DOHH2 (cell line): ENCODE measurements at regions not wholly inside any gene's neighbourhood (a gene's known extent, or its start where the extent isn't known, plus 50 kb on each side); places are given as distances from the start of the nearest gene placed in this dataset.

ENCODE experiments used
- H3F3A ChIP-seq: fragments of 200-600 bp; sonication (generic), shearing (Covaris generic); 2 replicates; pipeline ENCODE4 v1.6.0; 2016; ENCODE audit warnings: antibody characterized with exemption, mild to moderate bottlenecking; ENCODE audit not compliant: control insufficient read depth, insufficient read depth
- H3K27ac ChIP-seq: fragments of 200-600 bp; sonication (generic); 2 replicates; pipeline ENCODE4 v1.5.1; 2014; ENCODE audit warnings: low read depth, mild to moderate bottlenecking, low read length, moderate library complexity
- H3K27me3 ChIP-seq: fragments of 200-600 bp; sonication (generic); 2 replicates; pipeline ENCODE4 v1.6.1; 2014; ENCODE audit warnings: mild to moderate bottlenecking, low read length, mixed read lengths; ENCODE audit not compliant: control insufficient read depth
- H3K36me3 ChIP-seq: fragments of 200-600 bp; sonication (generic); 2 replicates; pipeline ENCODE4 v1.6.1; 2014; ENCODE audit warnings: mild to moderate bottlenecking, low read length, moderate library complexity, mixed read lengths; ENCODE audit not compliant: control insufficient read depth
- H3K4me1 ChIP-seq: fragments of 200-600 bp; sonication (generic); 2 replicates; pipeline ENCODE4 v1.6.1; 2014; ENCODE audit warnings: mild to moderate bottlenecking, low read length, mixed read lengths; ENCODE audit not compliant: control insufficient read depth
- H3K4me2 ChIP-seq: fragments of 200-600 bp; sonication (generic); 2 replicates; pipeline ENCODE4 v1.6.0; 2014; ENCODE audit warnings: mild to moderate bottlenecking, low read length, moderate library complexity
- H3K4me3 ChIP-seq: fragments of 200-600 bp; sonication (generic); 2 replicates; pipeline ENCODE4 v1.5.1; 2014; ENCODE audit warnings: mild to moderate bottlenecking, low read length, mixed read lengths
- H3K79me2 ChIP-seq: fragments of 200-600 bp; sonication (generic); 2 replicates; pipeline ENCODE4 v1.6.1; 2014; ENCODE audit warnings: mild to moderate bottlenecking, low read length, mixed read lengths; ENCODE audit not compliant: control insufficient read depth
- H3K9me2 ChIP-seq: fragments of 200-600 bp; sonication (generic); replicated peaks from 2 replicates; pipeline ENCODE4 v1.6.1; 2014; ENCODE audit warnings: mild to moderate bottlenecking, low read length, mixed read lengths; ENCODE audit not compliant: control insufficient read depth
- H3K9me3 ChIP-seq: fragments of 200-600 bp; sonication (generic); 2 replicates; pipeline ENCODE4 v1.6.1; 2014; ENCODE audit warnings: antibody characterized with exemption, low read length, mixed read lengths; ENCODE audit not compliant: control insufficient read depth, insufficient read depth
- H4K20me1 ChIP-seq: fragments of 200-600 bp; sonication (generic); 2 replicates; pipeline ENCODE4 v1.6.0; 2014; ENCODE audit warnings: low read depth, mild to moderate bottlenecking, antibody characterized with exemption, low read length, moderate library complexity; ENCODE audit not compliant: control insufficient read depth, insufficient read depth
- EZH2phosphoT487 ChIP-seq: fragments of 200-600 bp; sonication (generic); IDR thresholded peaks from 2 replicates; pipeline ENCODE4 v1.6.1; 2017; ENCODE audit warnings: borderline replicate concordance, mild to moderate bottlenecking, antibody characterized with exemption, low read length, moderate library complexity, mixed read lengths
- TF ChIP-seq, protein P1 (sequence below): fragments of 200-600 bp; sonication (generic); IDR thresholded peaks from one replicate; pipeline ENCODE4 v1.5.1; 2014; ENCODE audit warnings: antibody characterized with exemption, mild to moderate bottlenecking, low read depth, low read length; ENCODE audit not compliant: poor library complexity, severe bottlenecking

DNA sequence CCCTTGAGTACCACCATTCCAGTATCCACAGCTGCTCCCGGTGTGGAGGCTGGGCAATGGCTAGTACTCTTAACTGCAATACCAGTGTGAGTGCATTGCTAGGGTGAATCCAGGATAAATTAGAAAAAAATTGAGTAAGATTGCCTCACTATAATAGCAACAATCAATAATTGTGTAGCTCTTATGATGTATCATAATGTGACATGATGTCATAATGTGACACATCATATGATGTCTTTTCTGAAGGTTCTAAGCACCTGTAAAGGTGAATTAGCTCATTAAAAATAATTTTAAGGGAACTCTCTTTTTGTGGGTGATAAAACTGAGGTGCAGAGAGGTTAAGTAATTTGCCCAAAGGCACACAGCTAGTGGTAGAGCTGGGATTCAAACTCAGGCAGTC is 424.4 kb downstream of the HLX start:
- TF ChIP-seq, protein P1, sequence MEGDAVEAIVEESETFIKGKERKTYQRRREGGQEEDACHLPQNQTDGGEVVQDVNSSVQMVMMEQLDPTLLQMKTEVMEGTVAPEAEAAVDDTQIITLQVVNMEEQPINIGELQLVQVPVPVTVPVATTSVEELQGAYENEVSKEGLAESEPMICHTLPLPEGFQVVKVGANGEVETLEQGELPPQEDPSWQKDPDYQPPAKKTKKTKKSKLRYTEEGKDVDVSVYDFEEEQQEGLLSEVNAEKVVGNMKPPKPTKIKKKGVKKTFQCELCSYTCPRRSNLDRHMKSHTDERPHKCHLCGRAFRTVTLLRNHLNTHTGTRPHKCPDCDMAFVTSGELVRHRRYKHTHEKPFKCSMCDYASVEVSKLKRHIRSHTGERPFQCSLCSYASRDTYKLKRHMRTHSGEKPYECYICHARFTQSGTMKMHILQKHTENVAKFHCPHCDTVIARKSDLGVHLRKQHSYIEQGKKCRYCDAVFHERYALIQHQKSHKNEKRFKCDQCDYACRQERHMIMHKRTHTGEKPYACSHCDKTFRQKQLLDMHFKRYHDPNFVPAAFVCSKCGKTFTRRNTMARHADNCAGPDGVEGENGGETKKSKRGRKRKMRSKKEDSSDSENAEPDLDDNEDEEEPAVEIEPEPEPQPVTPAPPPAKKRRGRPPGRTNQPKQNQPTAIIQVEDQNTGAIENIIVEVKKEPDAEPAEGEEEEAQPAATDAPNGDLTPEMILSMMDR = no peak
- TF ChIP-seq EZH2phosphoT487 = no peak
- H3K9me2 ChIP-seq = no peaks in the 10 kb centered on the region

DNA sequence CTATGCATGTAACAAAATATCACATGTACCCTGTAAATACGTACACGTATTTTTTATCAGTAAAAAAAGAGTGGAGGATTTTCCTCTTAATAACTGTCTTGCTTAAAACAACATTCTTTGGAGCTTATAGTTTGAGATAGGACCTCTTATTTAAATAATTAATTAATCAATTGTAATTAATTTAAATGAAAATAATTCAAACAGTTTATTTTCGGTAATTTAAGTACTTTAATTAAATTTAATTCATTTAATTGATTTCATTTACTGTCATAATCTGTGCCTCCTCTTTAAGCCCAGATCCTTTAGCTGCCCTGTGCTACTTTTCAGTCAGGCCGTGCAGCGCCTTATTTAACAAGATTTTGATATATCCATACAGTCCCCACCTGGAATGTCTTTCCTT is 427.0 kb downstream of the HLX start:
- TF ChIP-seq, protein P1 = no peak
- no peak for TF ChIP-seq EZH2phosphoT487
- Histone ChIP-seq H3K4me3 (no peak overlapping the region), H3K36me3 (no peaks in the 10 kb centered on the region), H3K4me2 (no peak overlapping the region), H3K9me3 (no peaks in the 10 kb centered on the region; the same call in 1 of the 2 replicates), H3K4me1 (no peaks in the 10 kb centered on the region), H3K27me3 (peaks cover 6% of the 10 kb centered on the region; the same call in 1 of the 2 replicates), H3K79me2 (no peaks in the 10 kb centered on the region), H4K20me1 (no peaks in the 10 kb centered on the region), H3K9me2 (no peaks in the 10 kb centered on the region), H3K27ac (no peak overlapping the region), H3F3A (no peaks in the 10 kb centered on the region)

More for the DNA sequence above, 424.4 kb downstream of the HLX start:
- H3K79me2 ChIP-seq = no peaks in the 10 kb centered on the region
- H3K4me1 ChIP-seq = no peaks in the 10 kb centered on the region
- no peak overlapping the region for H3K4me2 ChIP-seq
- H3K36me3 ChIP-seq = no peaks in the 10 kb centered on the region
- no peaks in the 10 kb centered on the region for H4K20me1 ChIP-seq
- H3K4me3 ChIP-seq = no peak overlapping the region
- peaks cover 9% of the 10 kb centered on the region; the same call in 1 of the 2 replicates for H3K27me3 ChIP-seq
- no peak overlapping the region for H3K27ac ChIP-seq
- no peaks in the 10 kb centered on the region; the same call in 1 of the 2 replicates for H3K9me3 ChIP-seq
- H3F3A ChIP-seq = no peaks in the 10 kb centered on the region

DNA sequence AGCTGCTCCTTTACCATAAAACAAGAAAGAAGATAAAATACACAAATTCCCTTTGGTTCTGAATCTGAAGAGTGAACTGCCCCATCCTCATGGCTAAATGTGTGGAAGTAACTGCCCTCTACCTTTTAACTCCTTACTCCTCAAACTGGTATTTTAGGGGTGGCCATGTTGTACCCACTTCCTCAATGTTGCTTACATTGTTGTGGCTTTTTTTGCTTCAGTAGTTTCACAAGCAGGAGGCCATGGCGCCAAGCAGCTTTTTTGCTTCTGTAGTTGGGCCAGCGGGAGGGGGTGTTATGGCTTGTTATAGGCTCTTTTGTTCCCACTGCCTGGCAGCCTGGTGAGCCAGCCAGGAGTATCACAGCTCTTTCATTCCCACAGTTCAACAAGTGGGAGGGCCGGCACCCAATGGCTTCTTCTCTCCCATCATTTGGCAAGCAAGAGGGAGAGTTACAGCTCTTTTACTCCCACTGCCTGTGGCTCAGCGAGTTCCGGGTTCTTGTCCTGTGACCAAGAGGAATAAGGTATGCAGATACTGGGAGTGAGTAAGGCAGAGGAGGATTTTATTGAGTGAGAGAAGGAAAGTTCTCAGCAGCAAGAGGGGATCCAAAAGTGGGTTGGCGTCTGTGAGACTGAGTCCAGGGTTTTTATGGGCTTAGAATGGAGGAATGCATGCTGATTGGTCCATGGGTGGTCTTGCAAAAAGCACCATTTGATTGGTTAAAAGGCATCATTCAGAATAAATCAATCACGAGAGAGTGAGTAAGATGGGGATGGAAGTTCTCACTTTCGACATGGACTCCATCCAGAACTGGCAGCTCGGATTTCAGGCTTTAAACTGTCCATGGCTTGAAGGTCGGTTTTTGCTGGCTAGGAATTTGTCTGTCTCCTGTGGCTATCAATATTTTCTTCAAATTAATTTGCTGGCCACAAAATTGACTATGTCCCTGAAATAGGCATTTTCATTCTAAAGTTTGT is 429.6 kb downstream of the HLX start:
- no peak overlapping the region for H3K27ac ChIP-seq
- TF ChIP-seq, protein P1 = no peak
- no peak for TF ChIP-seq EZH2phosphoT487
- no peaks in the 10 kb centered on the region for H4K20me1 ChIP-seq
- no peak overlapping the region for H3K4me2 ChIP-seq
- no peaks in the 10 kb centered on the region for H3F3A ChIP-seq
- no peaks in the 10 kb centered on the region; the same call in 1 of the 2 replicates for H3K9me3 ChIP-seq
- no peaks in the 10 kb centered on the region for H3K36me3 ChIP-seq
- H3K79me2 ChIP-seq = no peaks in the 10 kb centered on the region
- no peak overlapping the region for H3K4me3 ChIP-seq
- H3K27me3 ChIP-seq = no peaks in the 10 kb centered on the region
- no peaks in the 10 kb centered on the region for H3K9me2 ChIP-seq
- no peaks in the 10 kb centered on the region for H3K4me1 ChIP-seq
